SH-SY5Y (cell line): ENCODE measurements at regions not wholly inside any gene's neighbourhood (a gene's known extent, or its start where the extent isn't known, plus 50 kb on each side); places are given as distances from the start of the nearest gene placed in this dataset.

Experiments
- GATA2 ChIP-seq: IDR thresholded peaks from 2 replicates; pipeline ENCODE4 v1.6.1; 2011; ENCODE audit warnings: mild to moderate bottlenecking, low read depth, low read length
- GATA3 ChIP-seq: IDR thresholded peaks from 2 replicates; pipeline ENCODE4 v1.6.1; 2011; ENCODE audit warnings: low read depth, mild to moderate bottlenecking, low read length, moderate library complexity

- TF ChIP-seq GATA3: no peak
- no peak for TF ChIP-seq GATA2
Observed at GRCh38 chr1:94656967-94657366, 115.4 kb upstream of the F3 start.

- TF ChIP-seq GATA2 (no peak), GATA3 (no peak)
Observed at GRCh38 chr1:94654919-94655318, 113.4 kb upstream of the F3 start.

- no peak for TF ChIP-seq GATA3
- no peak for TF ChIP-seq GATA2
Observed at GRCh38 chr1:94654459-94654858, 112.9 kb upstream of the F3 start.

- no peak for TF ChIP-seq GATA2
- TF ChIP-seq GATA3: no peak
Observed at GRCh38 chr1:94654031-94654430, 112.5 kb upstream of the F3 start.

- TF ChIP-seq GATA2 (no peak), GATA3 (no peak)
Observed at GRCh38 chr1:94653454-94653853, 111.9 kb upstream of the F3 start.

GRCh38 chr1:94651076-94651475 is 109.5 kb upstream of the F3 start:
- no peak for TF ChIP-seq GATA2
- TF ChIP-seq GATA3: no peak

- TF ChIP-seq GATA2 (no peak), GATA3 (no peak)
Observed at GRCh38 chr1:94650301-94650700, 108.7 kb upstream of the F3 start.

GRCh38 chr1:94648225-94649007 is 106.9 kb upstream of the F3 start:
- no peak for TF ChIP-seq GATA3
- no peak for TF ChIP-seq GATA2

GRCh38 chr1:94646786-94647555 is 105.4 kb upstream of the F3 start:
- TF ChIP-seq GATA2 (no peak), GATA3 (no peak)

GRCh38 chr1:94646141-94646643 is 104.6 kb upstream of the F3 start:
- TF ChIP-seq GATA3 (no peak), GATA2 (no peak)

- TF ChIP-seq GATA3 (no peak), GATA2 (no peak)
Observed at GRCh38 chr1:94644352-94644751, 102.8 kb upstream of the F3 start.

GRCh38 chr1:94643819-94644218 is 102.3 kb upstream of the F3 start:
- no peak for TF ChIP-seq GATA2
- no peak for TF ChIP-seq GATA3

- no peak for TF ChIP-seq GATA3
- no peak for TF ChIP-seq GATA2
Observed at GRCh38 chr1:94642617-94643321, 101.2 kb upstream of the F3 start.

GRCh38 chr1:94641990-94642389 is 100.4 kb upstream of the F3 start:
- TF ChIP-seq GATA2 (no peak), GATA3 (no peak)

- TF ChIP-seq GATA2 (no peak), GATA3 (no peak)
Observed at GRCh38 chr1:94640125-94640524, 98.6 kb upstream of the F3 start.
